SK-N-SH treated with all-trans-retinoic acid at 6 μM for 48 hours (cell line): ENCODE measurements at regions not wholly inside any gene's neighbourhood (a gene's known extent, or its start where the extent isn't known, plus 50 kb on each side); places are given as distances from the start of the nearest gene placed in this dataset.

Experiments used
- GLIS3 ChIP-seq: fragments of 250-450 bp; sonication (Bioruptor Pico); IDR thresholded peaks from 2 replicates; pipeline ENCODE4 v1.5.0; 2020; ENCODE audit warnings: mild to moderate bottlenecking, moderate library complexity
- PPARA ChIP-seq: fragments of 250-450 bp; sonication (Bioruptor Pico); IDR thresholded peaks from 2 replicates; pipeline ENCODE4 v1.5.0; 2020; ENCODE audit warnings: mild to moderate bottlenecking, borderline replicate concordance
- ZNF8 ChIP-seq: fragments of 450-650 bp; formaldehyde crosslinking; IDR thresholded peaks from 2 replicates; pipeline ENCODE4 v1.5.0; 2020; ENCODE audit warnings: mild to moderate bottlenecking, moderate library complexity
- TF ChIP-seq, protein P1 (sequence below): fragments of 250-450 bp; sonication (Bioruptor Pico); IDR thresholded peaks from 2 replicates; pipeline ENCODE4 v1.5.1; 2020; ENCODE audit warnings: low read depth, mild to moderate bottlenecking, moderate library complexity

DNA sequence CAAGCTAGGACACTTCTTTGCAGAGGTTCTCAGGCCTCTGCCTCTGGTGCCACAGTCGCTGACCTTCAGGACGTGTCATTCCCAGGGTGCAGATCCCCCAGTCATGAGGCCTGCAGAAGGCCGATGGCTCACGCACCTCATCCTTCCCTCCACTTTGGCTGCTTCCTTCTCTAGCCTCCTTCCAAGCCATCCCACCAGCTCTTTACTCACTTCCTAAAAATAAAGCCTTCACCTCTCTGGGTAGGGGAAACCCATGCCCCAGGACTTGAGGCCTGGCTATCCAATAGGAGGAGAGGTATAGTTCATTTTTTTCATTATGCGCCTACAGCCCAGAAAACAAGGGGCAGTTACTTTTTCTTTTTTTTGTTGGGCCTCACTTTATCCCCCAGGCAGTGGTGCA is 91.4 kb downstream of the B3GNT2 start:
- TF ChIP-seq, protein P1, sequence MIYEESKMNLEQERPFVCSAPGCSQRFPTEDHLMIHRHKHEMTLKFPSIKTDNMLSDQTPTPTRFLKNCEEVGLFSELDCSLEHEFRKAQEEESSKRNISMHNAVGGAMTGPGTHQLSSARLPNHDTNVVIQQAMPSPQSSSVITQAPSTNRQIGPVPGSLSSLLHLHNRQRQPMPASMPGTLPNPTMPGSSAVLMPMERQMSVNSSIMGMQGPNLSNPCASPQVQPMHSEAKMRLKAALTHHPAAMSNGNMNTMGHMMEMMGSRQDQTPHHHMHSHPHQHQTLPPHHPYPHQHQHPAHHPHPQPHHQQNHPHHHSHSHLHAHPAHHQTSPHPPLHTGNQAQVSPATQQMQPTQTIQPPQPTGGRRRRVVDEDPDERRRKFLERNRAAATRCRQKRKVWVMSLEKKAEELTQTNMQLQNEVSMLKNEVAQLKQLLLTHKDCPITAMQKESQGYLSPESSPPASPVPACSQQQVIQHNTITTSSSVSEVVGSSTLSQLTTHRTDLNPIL: no peak
- TF ChIP-seq PPARA (CRISPR knock-in tag): no peak
- no peak for TF ChIP-seq GLIS3 (CRISPR knock-in tag)
- no peak for TF ChIP-seq ZNF8
